Right lobe of liver (tissue), 6 donors: ENCODE measurements at regions not wholly inside any gene's neighbourhood (a gene's known extent, or its start where the extent isn't known, plus 50 kb on each side); places are given as distances from the start of the nearest gene placed in this dataset.

Experiments
- ATAC-seq, 4 donors: fragments of 200-7000 bp; cut with Tn5 transposase; one replicate each; pipeline ENCODE4 v1.9.1; 2020; ENCODE audit warnings: mild to moderate bottlenecking in 4 of 4, moderate library complexity in 4 of 4
- DNase-seq, 3 donors: peaks; one replicate each; pipeline ENCODE4 v3.0.0-alpha.2; 2020
- H3K27ac ChIP-seq, 3 donors: fragments of 200-600 bp; one replicate each; pipeline ENCODE4 v1.8.0; 2022
- H3K27me3 ChIP-seq, 2 donors: fragments of 200-600 bp; one replicate each; pipeline ENCODE4 v1.8.0; 2022
- H3K36me3 ChIP-seq, 4 donors: fragments of 200-600 bp; sonication (generic) in 1 of 4; one replicate each; pipeline versions ENCODE4 v1.5.1 to v1.8.0; 2017 to 2022; ENCODE audit warnings: control low read depth in 1 of 4
- H3K4me1 ChIP-seq, 4 donors: fragments of 200-600 bp; sonication (generic) in 1 of 4; one replicate each; pipeline versions ENCODE4 v1.5.1 to v1.8.0; 2017 to 2022; ENCODE audit warnings: control low read depth in 1 of 4
- H3K4me3 ChIP-seq, 3 donors: fragments of 200-600 bp; one replicate each; pipeline ENCODE4 v1.8.0; 2022
- H3K9me3 ChIP-seq, 4 donors: fragments of 200-600 bp; sonication (generic) in 1 of 4; one replicate each; pipeline versions ENCODE4 v1.5.1 to v1.8.0; 2017 to 2022; ENCODE audit warnings: control low read depth in 1 of 4
- POLR2A ChIP-seq: fragments of 450-650 bp; IDR thresholded peaks from one replicate; pipeline ENCODE4 v1.6.1; 2017; ENCODE audit warnings: antibody characterized with exemption, mild to moderate bottlenecking
- WGBS: methylation state at CpG from one replicate; pipeline ENCODE4 v1.1.6; 2018; ENCODE audit warnings: low coverage, low lambda C conversion rate; ENCODE audit not compliant: insufficient coverage; ENCODE audit errors: missing lambda C conversion rate; 5-methylcytosine and 5-hydroxymethylcytosine counted together
- intact Hi-C, 2 donors: fragments of 100-400 bp; cut with DNase I; formaldehyde crosslinking; loops; one replicate each; pipeline versions ENCODE4 v1.11.2 to v1.14.1; 2022
- TF ChIP-seq, protein P1 (sequence below), 4 donors: fragments of 200-600 bp in 3 of 4; fragments of 450-650 bp in 1 of 4; IDR thresholded peaks; one replicate each; pipeline versions ENCODE4 v1.5.1 to v1.8.0; 2016 to 2022; ENCODE audit warnings: antibody characterized with exemption in 4 of 4, mild to moderate bottlenecking in 2 of 4
- donor health status: DM: no; HTN: yes; CAD: no.
- donor health status: DM: no; HTN: no; CAD: no.
- donor health status: DM: no; HTN: no; CAD: no.
- donor health status: DM: no; HTN: yes; CAD: no.
- donor health status: DM: no; HTN: yes; CAD: no.

- Histone ChIP-seq H3K4me3 (no peak overlapping the region), H3K9me3 (no peaks in the 10 kb centered on the region), H3K4me1 (no peaks in the 10 kb centered on the region), H3K27ac (no peak overlapping the region), H3K27me3 (no peaks in the 10 kb centered on the region), H3K36me3 (no peaks in the 10 kb centered on the region)
- DNase-seq (no peak), ATAC-seq (peak in 2 of 4 donors; percentile 22 to 32)
- intact Hi-C loops = no loop called here
- TF ChIP-seq POLR2A = no peak
- TF ChIP-seq, protein P1, sequence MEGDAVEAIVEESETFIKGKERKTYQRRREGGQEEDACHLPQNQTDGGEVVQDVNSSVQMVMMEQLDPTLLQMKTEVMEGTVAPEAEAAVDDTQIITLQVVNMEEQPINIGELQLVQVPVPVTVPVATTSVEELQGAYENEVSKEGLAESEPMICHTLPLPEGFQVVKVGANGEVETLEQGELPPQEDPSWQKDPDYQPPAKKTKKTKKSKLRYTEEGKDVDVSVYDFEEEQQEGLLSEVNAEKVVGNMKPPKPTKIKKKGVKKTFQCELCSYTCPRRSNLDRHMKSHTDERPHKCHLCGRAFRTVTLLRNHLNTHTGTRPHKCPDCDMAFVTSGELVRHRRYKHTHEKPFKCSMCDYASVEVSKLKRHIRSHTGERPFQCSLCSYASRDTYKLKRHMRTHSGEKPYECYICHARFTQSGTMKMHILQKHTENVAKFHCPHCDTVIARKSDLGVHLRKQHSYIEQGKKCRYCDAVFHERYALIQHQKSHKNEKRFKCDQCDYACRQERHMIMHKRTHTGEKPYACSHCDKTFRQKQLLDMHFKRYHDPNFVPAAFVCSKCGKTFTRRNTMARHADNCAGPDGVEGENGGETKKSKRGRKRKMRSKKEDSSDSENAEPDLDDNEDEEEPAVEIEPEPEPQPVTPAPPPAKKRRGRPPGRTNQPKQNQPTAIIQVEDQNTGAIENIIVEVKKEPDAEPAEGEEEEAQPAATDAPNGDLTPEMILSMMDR (IDR thresholded peaks at IDR 0.05) = no peak
- 5% methylated on average over 1 of the region's 1 CpG for WGBS
These were observed 159.7 kb downstream of the RSL24D1 start for GRCh38 chr15:55037071-55037470.

DNA sequence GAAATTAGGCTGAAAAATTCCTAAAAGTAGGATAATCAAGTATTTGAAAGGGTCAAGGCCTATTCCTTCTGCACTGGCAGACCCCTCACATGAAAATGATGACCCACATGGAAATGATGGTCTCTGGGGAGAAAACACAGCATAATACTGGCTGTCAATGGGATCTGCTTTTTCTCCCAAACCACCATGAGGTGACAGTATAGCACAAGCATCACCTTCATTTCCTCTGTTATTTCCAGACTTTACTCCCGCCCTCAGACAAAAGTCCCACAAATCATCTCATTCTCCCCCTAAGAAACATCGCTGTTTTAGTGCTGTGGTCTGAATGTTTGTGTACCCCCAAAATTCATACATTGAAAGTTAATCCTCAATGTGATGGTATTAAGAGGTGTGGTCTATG lies 161.0 kb downstream of the RSL24D1 start:
- H3K4me3 ChIP-seq = no peak overlapping the region
- no peaks in the 10 kb centered on the region for H3K4me1 ChIP-seq
- H3K27ac ChIP-seq = no peak overlapping the region
- WGBS = 64% methylated on average over 2 of the region's 2 CpGs
- no peak for DNase-seq
- no peaks in the 10 kb centered on the region for H3K36me3 ChIP-seq
- no peaks in the 10 kb centered on the region for H3K9me3 ChIP-seq
- TF ChIP-seq, protein P1 (IDR thresholded peaks at IDR 0.05) = no peak
- no peak for TF ChIP-seq POLR2A
- ATAC-seq = no peak
- H3K27me3 ChIP-seq = no peaks in the 10 kb centered on the region
- intact Hi-C loops = no loop called here

DNA sequence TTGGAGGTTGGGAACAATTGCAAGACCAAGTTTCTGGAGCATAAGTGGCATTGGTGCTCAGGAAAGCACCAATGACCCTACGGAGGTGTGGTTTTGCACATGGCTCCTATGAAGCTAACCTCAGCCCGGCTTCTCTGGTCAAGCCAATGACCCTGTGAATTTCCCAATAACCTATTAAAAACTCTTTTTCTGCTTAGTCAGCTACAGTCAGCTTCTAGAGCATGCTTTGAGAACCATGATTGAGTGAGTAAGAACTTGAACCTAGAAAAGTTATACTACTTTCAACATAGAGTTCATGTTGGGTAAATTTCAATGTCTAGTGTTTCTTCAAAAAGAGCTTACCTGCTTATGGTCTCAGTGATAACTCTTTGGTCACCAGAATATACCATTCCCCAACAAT lies 163.2 kb downstream of the RSL24D1 start:
- H3K27ac ChIP-seq = no peak overlapping the region
- no peaks in the 10 kb centered on the region for H3K4me1 ChIP-seq
- no peak overlapping the region for H3K4me3 ChIP-seq
- no peaks in the 10 kb centered on the region for H3K9me3 ChIP-seq
- TF ChIP-seq, protein P1 (IDR thresholded peaks at IDR 0.05) = no peak
- no peaks in the 10 kb centered on the region for H3K27me3 ChIP-seq
- WGBS = 65% methylated on average over 2 of the region's 2 CpGs
- DNase-seq (no peak), ATAC-seq (no peak)
- H3K36me3 ChIP-seq = no peaks in the 10 kb centered on the region
- intact Hi-C loops = no loop called here

DNA sequence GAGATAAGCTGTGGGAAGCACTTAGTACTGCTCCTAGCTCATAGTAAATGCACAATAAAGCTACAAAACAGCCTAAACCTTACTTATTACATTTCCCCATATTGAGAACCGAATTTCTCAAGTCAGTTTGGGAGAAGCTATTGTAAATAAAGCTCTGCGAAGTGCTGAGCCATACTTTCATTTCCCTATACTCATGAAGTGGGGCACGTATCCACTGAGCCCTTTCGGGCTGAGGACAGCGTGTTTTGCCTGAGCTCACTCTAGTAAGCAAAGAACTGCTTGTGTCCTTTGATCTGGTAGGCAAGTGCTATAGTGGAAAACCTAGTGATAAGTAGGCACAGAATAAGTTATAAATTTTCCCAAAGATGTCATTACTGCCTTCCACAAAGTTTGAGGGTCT lies 165.0 kb downstream of the RSL24D1 start:
- DNase-seq (no peak), ATAC-seq (peak; percentile 44 to 78 (median 60))
- Histone ChIP-seq H3K27ac (no peak overlapping the region), H3K36me3 (no peaks in the 10 kb centered on the region), H3K27me3 (no peaks in the 10 kb centered on the region), H3K4me3 (no peak overlapping the region), H3K9me3 (no peaks in the 10 kb centered on the region), H3K4me1 (no peaks in the 10 kb centered on the region)
- intact Hi-C loops = no loop called here
- TF ChIP-seq POLR2A = no peak
- TF ChIP-seq, protein P1 (IDR thresholded peaks at IDR 0.05) = no peak
- WGBS = 31% methylated on average over 4 of the region's 5 CpGs

- Histone ChIP-seq H3K27me3 (no peaks in the 10 kb centered on the region), H3K4me3 (no peak overlapping the region), H3K9me3 (no peaks in the 10 kb centered on the region), H3K4me1 (no peaks in the 10 kb centered on the region), H3K36me3 (no peaks in the 10 kb centered on the region), H3K27ac (no peak overlapping the region)
- no peak for ATAC-seq
- WGBS = 47% methylated on average over 1 of the region's 1 CpG
- intact Hi-C loops = no loop called here
- no peak for TF ChIP-seq POLR2A
- TF ChIP-seq, protein P1 (IDR thresholded peaks at IDR 0.05) = no peak
- DNase-seq = no peak
These were observed 170.4 kb downstream of the RSL24D1 start for GRCh38 chr15:55026381-55026780.
